Testis (tissue), 2 donors: ENCODE measurements at regions not wholly inside any gene's neighbourhood (a gene's known extent, or its start where the extent isn't known, plus 50 kb on each side); places are given as distances from the start of the nearest gene placed in this dataset.

ENCODE experiments used
- DNase-seq: peaks from one replicate; pipeline ENCODE4 v3.0.0-alpha.2; 2019
- H3K27ac ChIP-seq, 2 donors: fragments of 200-600 bp; sonication (generic); one replicate each; pipeline ENCODE4 v1.5.1; 2019
- H3K27me3 ChIP-seq: fragments of 200-600 bp; sonication (generic); one replicate; pipeline ENCODE4 v1.5.1; 2019
- H3K36me3 ChIP-seq: fragments of 200-600 bp; sonication (generic); one replicate; pipeline ENCODE4 v1.5.1; 2017; ENCODE audit warnings: low read depth; ENCODE audit errors: missing control alignments
- H3K4me1 ChIP-seq: fragments of 200-600 bp; sonication (generic); one replicate; pipeline ENCODE4 v1.5.1; 2019
- H3K4me3 ChIP-seq, 2 donors: fragments of 200-600 bp; sonication (generic); one replicate each; pipeline ENCODE4 v1.5.1; 2017 to 2019
- H3K9me3 ChIP-seq: fragments of 200-600 bp; sonication (generic); one replicate; pipeline ENCODE4 v1.5.1; 2017
- POLR2A ChIP-seq: fragments of 450-650 bp; IDR thresholded peaks from one replicate; pipeline ENCODE4 v1.6.1; 2017; ENCODE audit warnings: antibody characterized with exemption, mild to moderate bottlenecking, moderate library complexity
- WGBS, 2 donors: methylation state at CpG; one replicate each; pipeline ENCODE4 v1.1.5; 2018; 5-methylcytosine and 5-hydroxymethylcytosine counted together
- intact Hi-C: fragments of 100-400 bp; cut with DNase I; formaldehyde crosslinking; loops from one replicate; pipeline ENCODE4 v1.15.1; 2023; ENCODE audit warnings: low total_unique reads
- TF ChIP-seq, protein P1 (sequence below), 3 experiments: fragments of 450-650 bp in 2 of 3; fragments of 200-600 bp in 1 of 3; sonication (generic) in 1 of 3; IDR thresholded peaks; one replicate each; pipeline ENCODE4 v1.5.1; 2016 to 2019; ENCODE audit warnings: antibody characterized with exemption in 3 of 3, mild to moderate bottlenecking in 2 of 3, moderate library complexity in 1 of 3

GRCh38 chr2:198852248-198852647 lies 605.5 kb downstream of the SATB2 start:
- H3K9me3 ChIP-seq: no peaks in the 10 kb centered on the region
- H3K4me1 ChIP-seq: no peaks in the 10 kb centered on the region
- intact Hi-C loops: no loop called here
- TF ChIP-seq, protein P1, sequence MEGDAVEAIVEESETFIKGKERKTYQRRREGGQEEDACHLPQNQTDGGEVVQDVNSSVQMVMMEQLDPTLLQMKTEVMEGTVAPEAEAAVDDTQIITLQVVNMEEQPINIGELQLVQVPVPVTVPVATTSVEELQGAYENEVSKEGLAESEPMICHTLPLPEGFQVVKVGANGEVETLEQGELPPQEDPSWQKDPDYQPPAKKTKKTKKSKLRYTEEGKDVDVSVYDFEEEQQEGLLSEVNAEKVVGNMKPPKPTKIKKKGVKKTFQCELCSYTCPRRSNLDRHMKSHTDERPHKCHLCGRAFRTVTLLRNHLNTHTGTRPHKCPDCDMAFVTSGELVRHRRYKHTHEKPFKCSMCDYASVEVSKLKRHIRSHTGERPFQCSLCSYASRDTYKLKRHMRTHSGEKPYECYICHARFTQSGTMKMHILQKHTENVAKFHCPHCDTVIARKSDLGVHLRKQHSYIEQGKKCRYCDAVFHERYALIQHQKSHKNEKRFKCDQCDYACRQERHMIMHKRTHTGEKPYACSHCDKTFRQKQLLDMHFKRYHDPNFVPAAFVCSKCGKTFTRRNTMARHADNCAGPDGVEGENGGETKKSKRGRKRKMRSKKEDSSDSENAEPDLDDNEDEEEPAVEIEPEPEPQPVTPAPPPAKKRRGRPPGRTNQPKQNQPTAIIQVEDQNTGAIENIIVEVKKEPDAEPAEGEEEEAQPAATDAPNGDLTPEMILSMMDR (IDR thresholded peaks at IDR 0.05): no peak
- no peak for TF ChIP-seq POLR2A
- DNase-seq: no peak
- no peak overlapping the region for H3K4me3 ChIP-seq
- no peak overlapping the region for H3K27ac ChIP-seq
- H3K27me3 ChIP-seq: no peaks in the 10 kb centered on the region
- H3K36me3 ChIP-seq: no peaks in the 10 kb centered on the region
- WGBS, 2 donors: 85 to 86% methylated on average over 2 of the region's 2 CpGs

GRCh38 chr2:198825534-198825933 lies 632.2 kb downstream of the SATB2 start:
- Histone ChIP-seq H3K9me3 (no peaks in the 10 kb centered on the region), H3K27me3 (no peaks in the 10 kb centered on the region), H3K4me1 (no peaks in the 10 kb centered on the region), H3K27ac (no peak overlapping the region), H3K36me3 (no peaks in the 10 kb centered on the region), H3K4me3 (no peak overlapping the region)
- intact Hi-C loops: no loop called here
- TF ChIP-seq POLR2A: no peak
- TF ChIP-seq, protein P1 (IDR thresholded peaks at IDR 0.05): no peak
- no peak for DNase-seq

DNA sequence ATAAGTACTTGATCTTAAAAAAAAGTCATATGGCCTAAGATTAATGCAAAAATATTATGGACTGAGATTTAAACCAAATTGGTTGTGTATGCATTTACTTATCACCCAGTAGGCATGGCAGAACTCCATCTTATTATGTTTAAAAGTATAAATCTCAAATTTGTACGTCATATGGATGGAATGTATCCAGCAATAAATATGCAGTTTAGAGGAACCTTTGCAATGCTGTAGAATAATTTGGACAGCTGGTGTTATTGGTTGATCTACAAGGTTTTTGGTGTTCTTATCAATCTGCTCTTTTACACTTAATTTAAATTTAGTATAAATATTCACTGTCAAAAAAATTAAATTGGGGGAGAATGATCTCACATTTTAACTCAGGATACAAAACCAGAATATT lies 640.2 kb downstream of the SATB2 start:
- Histone ChIP-seq H3K4me1 (no peaks in the 10 kb centered on the region), H3K27me3 (no peaks in the 10 kb centered on the region), H3K9me3 (no peaks in the 10 kb centered on the region), H3K4me3 (no peak overlapping the region), H3K36me3 (no peaks in the 10 kb centered on the region), H3K27ac (no peak overlapping the region)
- no peak for DNase-seq
- intact Hi-C loops: no loop called here
- WGBS, 2 donors: 55 to 81% methylated on average over 1 of the region's 1 CpG
- no peak for TF ChIP-seq POLR2A
- TF ChIP-seq, protein P1 (IDR thresholded peaks at IDR 0.05): no peak

DNA sequence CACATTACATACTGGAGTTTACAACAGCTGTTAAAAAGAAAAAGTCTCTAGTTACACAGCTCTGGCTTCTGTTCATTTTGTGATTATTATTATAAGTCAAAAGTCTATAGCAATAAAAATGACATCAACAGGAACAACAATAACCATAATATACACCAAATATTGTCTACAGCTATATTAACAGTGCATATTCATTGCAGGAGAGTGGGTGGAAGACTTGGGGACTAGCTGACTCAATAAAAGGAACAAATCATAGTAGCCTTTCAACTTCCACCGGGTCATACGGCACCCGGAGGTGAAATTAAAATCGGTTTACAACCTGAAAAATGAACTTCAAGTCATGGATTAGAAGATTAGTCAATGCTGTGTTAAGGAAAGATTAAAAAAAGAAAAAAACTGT lies 642.1 kb downstream of the SATB2 start:
- H3K27ac ChIP-seq: no peak overlapping the region
- DNase-seq: no peak
- TF ChIP-seq, protein P1 (IDR thresholded peaks at IDR 0.05): no peak
- no peak for TF ChIP-seq POLR2A
- intact Hi-C loops: no loop called here
- no peaks in the 10 kb centered on the region for H3K9me3 ChIP-seq
- H3K4me1 ChIP-seq: no peaks in the 10 kb centered on the region
- no peak overlapping the region for H3K4me3 ChIP-seq
- 86% methylated on average over 4 of the region's 4 CpGs for WGBS, 2 donors
- no peaks in the 10 kb centered on the region for H3K27me3 ChIP-seq
- no peaks in the 10 kb centered on the region for H3K36me3 ChIP-seq

GRCh38 chr2:198811198-198811597 lies 646.5 kb downstream of the SATB2 start:
- Histone ChIP-seq H3K36me3 (no peaks in the 10 kb centered on the region), H3K27ac (no peak overlapping the region), H3K9me3 (no peaks in the 10 kb centered on the region), H3K27me3 (no peaks in the 10 kb centered on the region), H3K4me1 (no peaks in the 10 kb centered on the region), H3K4me3 (no peak overlapping the region)
- intact Hi-C loops: no loop called here
- 85 to 88% methylated on average over 3 of the region's 3 CpGs for WGBS, 2 donors
- TF ChIP-seq, protein P1 (IDR thresholded peaks at IDR 0.05): no peak
- no peak for TF ChIP-seq POLR2A
- no peak for DNase-seq
